GM21529 (cell line): ENCODE measurements at regions not wholly inside any gene's neighbourhood (a gene's known extent, or its start where the extent isn't known, plus 50 kb on each side); places are given as distances from the start of the nearest gene placed in this dataset.
"Not testable (repeated sequence)": the region's sequence is repeated elsewhere in the genome, so short reads cannot be mapped to it uniquely, and the experiment has no call there.

ENCODE experiments used
- ATAC-seq: cut with Tn5 transposase; IDR thresholded peaks from one replicate; pipeline ENCODE4 v1.9.1; 2021; ENCODE audit not compliant: unreplicated experiment

DNA sequence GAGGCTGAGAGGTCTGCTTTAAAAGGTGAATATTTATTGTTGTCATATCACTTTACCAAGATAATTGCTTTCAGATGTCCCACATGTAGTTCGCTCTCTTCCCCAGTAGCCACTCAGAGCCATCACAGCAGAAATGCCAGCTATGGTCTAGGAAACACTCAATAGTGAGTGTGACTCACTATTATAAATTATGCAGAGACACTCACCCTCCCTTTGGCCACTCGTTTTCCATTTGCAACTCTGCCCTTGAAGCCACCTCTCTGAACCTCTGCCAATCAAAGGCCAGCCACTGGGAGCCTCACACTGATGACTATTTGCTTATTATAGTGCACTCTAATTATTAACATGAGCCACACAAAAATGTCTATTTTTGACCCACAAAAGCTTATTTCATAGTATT, 328.1 kb upstream of the ATP10A start:
- no peak for ATAC-seq

DNA sequence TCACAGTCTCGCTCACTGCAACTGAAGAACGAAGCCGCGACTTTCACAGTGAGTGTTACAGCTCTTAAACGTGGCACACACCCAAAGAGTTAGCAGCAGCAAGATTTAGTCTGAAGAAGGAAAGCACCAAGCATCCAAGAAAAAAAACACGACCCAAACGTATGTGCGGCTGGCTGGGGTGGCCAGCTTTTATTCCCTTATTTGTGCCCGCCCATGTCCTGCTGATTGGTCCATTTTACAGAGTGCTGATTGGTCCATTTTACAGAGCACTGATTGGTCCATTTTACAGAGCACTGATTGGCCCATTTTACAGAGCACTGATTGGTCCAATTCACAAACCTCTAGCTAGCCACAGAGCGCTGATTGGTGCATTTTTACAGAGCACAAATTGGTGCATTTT, 323.0 kb upstream of the ATP10A start:
- ATAC-seq = not testable (repeated sequence)

DNA sequence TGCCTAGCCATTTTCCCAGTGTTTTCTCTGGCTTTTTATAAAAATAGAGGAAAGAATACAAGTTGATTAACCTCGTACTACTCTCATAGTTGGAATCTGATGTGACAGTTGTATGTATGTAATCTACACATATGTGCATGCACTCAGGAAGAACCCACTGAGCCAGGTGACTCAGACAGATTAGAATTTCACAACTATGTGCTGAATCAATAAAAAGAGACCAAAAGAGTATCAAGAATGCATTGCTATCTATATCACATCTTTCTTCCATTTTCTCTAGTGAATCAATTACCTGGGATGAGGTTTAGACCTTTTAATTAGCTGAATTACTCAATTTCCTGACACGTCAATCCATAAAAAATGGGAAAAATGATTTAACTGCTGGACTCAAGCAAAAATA, 319.3 kb upstream of the ATP10A start:
- no peak for ATAC-seq

DNA sequence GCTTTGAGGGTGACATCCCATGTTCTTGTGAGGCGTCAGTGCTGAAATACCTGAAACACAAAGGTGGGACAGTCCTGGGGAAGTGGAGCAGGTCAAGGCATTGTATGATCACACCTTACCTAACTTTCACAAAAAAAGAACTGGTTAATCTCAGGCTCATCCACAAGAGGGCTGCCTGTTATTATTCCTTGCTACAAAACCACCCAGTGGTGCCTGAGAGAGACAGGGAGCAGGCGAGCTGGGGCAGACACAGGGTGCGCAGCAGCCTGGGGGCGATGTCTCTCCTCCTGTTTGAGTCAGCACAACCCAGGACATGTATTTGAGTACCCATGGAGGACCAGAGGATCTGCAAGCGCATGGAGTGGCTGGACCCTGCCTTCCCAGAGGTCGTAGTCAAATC, 316.8 kb upstream of the ATP10A start:
- ATAC-seq = no peak

DNA sequence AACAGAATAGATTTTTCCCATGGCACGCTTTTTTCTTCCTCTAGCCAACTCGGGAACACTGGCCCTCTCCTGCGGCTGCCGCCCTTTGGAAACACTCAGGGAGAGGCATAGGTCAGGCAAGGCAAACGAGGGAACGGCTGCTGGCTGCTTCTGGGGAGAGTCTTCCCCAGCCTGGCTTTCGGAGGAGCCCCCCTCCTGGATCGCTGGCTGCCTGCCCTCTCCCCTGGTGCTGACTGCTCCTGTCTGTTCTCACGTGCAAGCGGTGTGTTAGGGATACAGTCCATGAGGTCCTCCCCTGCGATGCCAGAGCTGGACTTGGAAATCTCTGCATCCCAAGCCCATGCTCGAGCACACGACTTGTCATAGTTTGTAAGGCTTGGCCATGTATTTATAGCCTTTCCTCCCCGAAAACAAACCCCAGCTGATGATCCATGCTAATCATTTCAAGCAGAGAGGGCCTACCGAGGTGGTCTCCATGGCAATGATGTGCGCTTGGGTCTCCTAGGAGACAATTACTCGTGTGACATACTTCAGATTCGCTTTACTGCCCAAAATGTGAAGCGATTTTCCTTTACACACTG, 315.6 kb upstream of the ATP10A start:
- ATAC-seq = no peak

DNA sequence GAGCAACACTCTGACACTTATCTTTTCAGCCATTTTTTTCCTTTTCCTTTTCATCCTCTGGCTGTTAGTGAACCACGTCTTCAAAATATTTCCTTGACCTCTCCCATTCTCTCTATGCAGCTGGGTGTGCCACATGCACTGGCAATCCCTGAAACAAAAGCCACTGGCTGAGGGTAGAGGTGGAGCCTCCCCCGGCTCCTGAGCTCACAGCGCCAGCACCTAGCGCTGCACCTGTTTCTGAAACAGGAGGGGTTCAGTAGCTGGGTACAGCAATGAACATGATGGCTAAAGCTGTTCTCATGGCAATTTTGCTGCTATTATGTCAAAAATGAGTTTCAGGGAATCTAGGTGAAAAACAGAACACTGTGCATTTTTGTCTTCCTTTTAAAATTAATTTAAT, 314.7 kb upstream of the ATP10A start:
- no peak for ATAC-seq

DNA sequence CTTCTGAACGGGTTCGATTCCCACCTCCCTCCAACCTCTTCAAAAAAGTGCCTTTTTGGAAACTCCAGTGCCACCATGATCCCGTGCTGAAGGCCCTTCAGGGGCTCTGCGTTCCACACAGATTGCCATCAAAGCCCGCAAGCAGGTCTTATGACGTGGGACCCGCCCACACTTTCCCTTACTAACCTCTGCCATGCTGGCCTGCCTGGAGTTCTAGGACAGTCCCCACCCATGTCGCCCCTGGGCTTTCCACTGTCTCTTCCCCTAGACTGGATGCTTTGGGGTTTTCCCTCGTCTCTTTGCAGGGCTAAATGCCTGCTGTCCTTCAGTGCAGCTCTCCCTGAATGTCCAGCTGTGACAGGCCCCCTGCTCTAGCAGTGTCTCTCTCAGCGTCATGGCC, 313.7 kb upstream of the ATP10A start:
- no peak for ATAC-seq

DNA sequence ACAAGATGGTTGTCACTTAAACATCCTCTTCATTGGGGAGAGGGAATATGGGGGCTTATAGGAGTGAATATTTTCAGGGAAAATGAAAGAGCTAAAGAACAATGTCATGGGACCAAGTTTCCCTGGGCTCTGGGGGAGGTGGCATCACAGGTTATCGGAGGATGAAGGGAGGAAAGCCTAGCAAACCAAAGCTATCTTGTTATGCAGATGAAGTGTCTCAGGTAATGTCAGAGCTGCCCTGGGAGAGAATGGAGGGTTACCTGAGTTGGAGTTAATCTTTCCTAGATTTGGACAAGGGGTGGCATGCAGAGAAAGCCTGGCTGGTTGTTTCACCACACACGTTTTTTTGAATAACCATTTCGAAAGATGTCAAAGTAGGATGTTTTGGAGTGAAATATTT, 308.1 kb upstream of the ATP10A start:
- no peak for ATAC-seq

DNA sequence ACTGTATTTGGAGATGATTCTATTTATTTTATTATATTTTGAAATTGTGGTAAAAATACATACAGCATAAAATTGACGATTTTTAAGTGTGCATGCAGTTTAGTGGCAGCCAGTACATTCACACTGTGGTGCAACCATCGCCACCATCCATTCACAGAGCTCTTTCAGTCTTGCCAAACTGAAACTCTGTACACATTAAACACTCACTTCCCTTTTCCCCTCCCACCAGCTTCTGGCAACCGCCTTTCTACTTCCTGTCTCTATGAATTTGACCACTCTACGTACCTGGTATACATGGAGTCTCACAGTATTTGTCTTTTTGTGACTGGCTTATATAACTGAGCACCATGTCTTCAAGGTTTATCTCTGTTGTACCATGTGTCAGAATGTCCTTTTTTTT, 303.3 kb upstream of the ATP10A start:
- no peak for ATAC-seq

DNA sequence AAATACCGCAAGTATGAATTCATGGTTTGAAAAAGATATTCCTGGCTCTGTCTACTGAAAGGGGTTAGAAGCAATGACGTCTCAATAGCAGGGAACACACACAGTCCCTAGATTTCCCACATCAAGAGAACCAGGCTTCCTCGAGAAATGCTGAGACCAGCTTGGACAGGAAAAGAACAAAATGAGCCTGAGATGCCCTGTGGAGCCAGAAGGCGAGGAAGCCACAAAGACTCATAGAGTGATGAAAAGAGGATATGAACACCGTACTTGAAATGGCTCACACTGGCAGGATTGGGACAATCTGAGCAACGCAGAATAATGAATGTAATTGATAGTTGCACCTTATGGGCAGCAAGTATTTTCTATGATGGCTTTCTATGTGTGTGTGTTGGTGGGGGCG, 302.4 kb upstream of the ATP10A start:
- no peak for ATAC-seq

DNA sequence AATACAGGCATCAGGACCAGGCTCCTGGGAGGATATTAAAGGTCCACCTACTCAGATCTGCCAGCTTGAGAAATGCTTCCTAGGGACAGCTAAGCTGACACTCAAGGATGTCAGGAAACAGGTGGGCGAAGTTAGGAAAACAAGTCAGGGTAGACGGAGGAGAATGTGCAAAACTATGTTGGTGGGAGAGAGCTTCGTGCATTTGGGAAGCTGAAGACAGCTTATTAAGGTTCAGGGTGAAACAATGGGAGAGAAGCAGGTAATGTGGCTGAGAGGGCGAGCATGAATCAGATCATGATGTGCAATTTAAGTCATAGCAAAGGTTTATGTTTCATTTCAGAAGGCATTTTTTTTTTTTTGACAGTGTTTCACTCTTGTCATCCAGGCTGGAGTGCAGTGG, 297.2 kb upstream of the ATP10A start:
- ATAC-seq = no peak

DNA sequence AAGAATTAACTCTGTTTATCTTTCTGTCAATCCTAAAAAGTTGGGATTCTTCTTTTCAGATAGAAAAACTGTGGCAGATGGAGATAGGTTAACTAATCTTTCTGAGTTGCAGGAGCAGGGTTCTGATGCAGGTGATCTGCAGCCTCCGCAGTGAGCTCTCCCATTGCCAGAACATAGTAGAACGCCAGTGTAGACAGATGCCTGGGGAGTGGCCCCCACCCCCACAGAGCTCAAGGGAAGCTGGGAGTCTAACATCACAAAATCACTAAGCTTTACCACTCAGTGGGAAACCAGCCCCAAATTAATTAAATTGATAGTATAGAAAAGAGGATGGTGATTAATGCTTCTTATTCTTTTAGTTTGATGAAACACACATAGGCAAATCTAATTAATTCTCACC, 295.0 kb upstream of the ATP10A start:
- ATAC-seq = no peak

DNA sequence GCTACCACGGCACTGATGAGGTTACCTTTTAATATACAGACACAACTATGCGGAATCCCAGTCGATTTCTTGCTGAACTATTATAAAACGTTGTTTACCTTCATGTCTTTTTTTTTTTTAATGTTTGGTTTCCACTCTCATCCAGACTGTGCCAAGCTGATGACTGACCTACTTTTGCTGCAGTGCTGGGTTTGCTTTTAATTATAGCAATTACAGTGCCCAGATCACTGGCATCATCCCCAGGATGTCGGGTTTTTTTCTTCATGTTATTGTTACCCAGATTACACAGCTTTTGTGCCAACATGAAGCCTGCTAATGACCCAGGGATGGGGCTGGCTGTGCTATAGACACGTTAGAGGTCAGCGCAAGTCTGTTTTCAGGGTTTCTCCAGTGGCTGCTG, 294.0 kb upstream of the ATP10A start:
- no peak for ATAC-seq

DNA sequence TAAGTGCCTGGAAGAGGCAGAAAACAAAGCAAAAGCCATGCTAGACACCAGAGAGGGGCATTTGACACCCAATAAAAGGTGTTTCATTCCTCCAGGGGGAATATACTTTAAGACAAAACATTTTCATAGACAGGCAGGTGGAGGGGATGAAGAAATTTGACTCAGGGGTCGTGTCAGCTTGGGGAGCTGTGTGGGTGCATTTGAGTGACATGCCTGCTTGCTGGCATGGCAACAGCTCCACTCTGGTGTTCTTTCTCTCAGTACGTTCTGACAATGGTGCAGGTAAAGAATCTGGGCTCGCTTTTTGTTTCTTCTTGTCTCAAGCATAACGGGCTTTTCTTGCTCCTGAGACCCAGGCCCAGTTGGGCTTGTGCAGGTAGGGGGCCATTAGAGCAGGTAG, 292.9 kb upstream of the ATP10A start:
- no peak for ATAC-seq

DNA sequence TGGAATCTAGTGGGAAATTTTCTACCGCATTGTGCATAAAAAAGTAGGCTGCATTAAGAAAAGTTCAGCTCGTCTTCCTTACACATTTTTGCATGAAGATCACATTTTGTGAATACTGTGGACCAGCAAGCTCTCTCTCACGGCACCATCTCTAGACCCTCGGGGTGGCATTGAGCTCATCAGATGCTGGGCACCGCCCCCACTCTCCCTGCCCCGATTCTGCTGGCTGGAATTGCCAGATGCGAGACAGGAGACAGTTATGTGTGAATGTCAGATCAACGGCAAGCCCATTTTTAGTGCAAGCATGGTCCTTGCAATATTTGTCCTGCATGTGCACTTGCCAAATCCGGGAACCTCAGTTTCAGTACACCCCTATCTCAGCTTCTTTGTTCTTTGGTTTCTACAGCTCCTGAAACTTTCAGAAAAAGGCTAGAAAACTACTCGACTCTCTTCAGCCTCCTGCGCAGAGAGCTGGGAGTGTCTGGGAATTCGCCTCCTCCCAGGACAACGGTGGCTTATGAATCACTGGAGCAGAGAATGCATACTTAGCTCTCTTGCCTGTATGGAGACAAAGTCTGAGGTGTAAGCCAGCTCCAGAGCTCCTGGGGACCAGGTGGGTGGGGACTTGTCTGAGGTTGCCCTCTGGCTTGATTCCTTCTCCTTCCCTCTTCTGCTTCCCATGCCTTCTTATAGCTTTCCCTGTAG, 285.2 kb upstream of the ATP10A start:
- ATAC-seq = no peak

DNA sequence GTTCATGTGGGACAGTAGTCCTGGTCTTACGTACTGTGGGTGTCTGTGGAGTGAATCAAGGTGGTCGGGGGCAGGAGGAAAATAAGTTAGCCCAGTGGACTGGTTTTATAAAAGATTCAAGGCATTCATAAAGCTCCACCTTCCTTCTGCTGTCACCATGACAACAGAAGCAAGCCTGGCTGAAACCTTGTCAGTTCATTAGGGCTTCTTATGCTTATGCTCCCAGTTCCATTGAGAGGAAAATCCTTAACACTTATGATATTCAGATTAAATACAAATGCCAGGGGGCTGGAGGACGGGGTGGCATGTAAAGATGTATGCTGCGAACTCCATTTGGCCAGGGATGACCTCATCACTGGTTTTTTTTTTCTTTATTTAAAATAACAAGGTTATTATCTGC, 283.1 kb upstream of the ATP10A start:
- no peak for ATAC-seq

DNA sequence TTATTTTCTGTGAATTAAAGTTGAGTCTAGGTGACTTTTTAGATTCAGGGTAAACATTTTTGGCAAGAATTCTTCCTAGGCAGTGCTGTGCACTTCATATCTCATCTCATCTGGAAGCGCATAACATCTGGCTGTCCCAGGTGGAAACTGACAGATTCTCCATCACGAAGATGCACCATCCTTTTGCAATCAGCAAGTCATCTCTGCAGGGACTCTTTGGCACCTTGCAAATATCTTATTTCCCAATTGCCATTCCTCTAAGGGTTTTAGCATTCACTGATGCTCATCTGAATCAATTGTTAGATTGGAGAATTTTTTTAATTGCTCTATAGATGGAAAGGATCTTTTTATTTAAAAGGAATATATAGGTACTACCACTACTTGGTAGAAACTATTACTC, 282.7 kb upstream of the ATP10A start:
- no peak for ATAC-seq

DNA sequence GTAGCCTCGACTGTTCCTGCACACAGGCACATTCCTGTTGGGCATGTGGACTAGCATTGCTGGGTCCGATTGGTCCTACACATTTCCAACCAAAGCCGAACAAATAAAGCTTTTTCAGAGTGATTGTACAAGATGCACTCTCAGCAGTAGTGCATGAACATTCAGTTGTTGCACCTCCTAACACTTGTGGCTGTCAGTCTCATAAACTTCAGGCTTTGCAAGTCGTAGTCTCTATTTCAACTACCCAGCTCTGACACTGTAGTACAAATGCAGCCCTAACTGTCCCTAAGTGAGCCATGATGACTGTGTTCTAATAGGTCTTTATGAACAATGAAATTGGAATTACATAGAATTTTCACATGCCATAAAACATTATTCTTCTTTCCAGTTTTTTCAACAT, 281.7 kb upstream of the ATP10A start:
- no peak for ATAC-seq

DNA sequence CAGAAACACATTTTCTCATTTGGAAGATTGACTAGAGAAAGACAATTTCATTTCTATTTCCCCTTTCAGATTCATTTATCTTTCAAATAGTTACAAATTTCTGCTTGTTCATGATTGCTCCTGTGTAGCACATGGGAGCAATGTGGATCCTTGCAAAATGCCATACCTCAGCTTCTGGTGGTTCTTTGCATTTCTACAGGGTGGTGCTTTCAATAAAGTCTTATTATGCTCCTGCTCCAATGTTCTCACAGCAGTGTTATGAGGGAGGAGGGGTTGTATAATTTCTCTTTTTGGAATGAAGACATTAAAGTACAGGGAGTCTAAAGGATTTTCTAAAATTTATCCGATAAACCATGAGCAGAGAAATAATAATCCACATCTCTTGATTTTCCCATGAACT, 280.1 kb upstream of the ATP10A start:
- no peak for ATAC-seq

DNA sequence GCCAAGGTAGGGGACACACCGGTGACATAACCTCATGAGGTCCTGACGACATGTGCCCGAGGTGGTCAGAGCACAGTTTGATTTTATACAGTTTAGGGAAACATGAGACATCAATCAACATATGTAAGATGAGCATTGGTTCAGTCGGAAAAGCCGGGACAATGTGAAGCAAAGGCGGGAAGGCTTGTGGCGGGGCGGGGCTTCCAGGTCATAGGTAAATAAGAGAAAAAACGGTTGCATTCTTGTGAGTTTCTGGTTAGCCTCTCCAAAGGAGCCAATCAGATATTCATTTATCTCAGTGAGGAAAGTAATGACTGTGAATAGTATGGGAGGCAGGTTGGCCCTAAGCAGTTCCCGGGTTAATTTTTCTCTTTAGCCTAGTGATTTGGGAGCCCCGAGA, 271.7 kb upstream of the ATP10A start:
- no peak for ATAC-seq

DNA sequence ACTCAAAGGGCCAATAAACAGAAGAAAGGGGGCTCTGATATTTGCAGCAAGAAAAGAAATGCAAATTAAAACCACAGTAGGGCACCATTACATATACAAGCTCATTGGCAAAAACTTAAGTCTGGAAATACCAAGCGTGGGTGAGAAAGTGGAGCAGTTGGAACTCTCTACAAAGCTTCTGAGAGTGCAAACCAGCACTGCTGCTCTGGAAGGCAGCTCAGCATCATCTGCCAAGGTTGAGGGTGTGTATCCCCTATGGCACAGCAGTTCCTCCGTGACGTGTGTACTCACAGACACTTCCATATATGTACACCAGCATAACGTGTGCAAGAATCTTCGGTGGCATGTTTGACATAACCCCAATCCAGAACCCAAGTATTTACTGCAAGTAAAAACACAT, 271.0 kb upstream of the ATP10A start:
- ATAC-seq = no peak

DNA sequence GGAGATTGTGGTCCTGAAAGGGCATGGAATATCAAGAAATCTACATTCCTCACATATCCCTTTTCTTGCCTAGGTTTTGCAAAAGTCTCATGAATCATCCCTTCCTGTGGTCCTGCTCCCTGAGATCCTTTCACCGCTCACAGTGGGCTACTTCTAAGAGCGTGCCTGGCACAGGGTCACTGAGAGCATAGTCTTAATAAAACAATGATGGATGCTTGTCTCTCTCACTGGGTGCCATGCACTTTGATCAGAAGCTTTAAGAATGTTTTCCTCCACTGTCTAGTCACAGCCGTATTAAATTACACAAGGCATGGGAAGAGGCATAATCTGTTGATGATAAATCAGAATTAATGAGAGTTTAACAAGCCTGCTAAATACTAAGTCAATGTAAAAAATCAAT, 269.7 kb upstream of the ATP10A start:
- ATAC-seq = no peak

DNA sequence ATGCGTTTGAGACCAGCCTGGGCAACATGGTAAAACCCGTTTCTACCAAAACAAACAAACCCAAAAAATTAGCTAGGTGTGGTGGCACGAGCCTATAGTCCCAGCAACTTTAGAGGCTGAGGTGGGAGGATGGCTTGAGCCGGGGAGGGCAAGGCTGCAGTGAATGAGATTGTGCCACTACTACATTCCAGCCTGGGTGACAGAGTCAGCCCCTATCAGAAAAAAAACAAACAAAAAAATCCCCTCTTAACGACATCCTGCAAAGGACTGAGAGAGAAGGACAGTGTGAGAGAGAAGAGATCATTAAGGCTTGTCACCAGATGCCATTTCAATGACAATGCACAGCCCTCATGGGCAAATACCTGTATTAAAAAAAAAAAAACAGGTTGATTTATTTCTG, 266.7 kb upstream of the ATP10A start:
- no peak for ATAC-seq
